ENCODE measurements at regions not wholly inside any gene's neighbourhood (a gene's known extent, or its start where the extent isn't known, plus 50 kb on each side); places are given as distances from the start of the nearest gene placed in this dataset.
A peak's percentile ranks its signal among the peaks of the same experiment; 100 is the strongest.

DNA sequence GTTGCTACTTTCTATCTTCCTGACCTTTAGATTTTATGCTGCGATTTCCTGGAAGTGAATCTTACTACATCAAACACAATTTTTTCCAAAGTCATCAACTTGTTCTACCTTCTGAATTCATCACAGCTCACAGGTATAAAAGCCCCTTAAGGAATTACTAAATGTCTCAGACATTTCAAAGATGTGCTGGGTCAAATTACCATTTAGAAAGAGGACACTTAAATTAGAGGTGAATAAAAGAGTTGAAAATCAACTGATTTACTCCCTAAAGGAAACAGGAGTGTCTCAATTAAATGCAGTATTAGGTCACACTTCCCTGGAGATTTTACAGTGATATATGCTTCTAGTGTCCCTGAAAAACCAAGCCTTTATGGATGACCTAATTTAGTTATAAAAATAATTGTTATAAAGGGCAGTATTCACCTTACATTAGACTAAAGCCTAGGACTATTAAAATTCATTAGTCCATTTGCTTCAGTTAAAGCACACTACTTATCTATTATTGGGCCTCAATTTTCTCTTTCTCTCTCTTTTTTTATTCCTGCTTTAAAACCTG lies 128.8 kb downstream of the GMNC start:
- POLR2A ChIA-PET (ENCODE audit: partially characterized antibody): no interaction called here
- no peak for TF ChIP-seq CHD1 (IDR thresholded peaks at IDR 0.05; ENCODE audit: low read depth, low read length)
- TF ChIP-seq, protein P1, sequence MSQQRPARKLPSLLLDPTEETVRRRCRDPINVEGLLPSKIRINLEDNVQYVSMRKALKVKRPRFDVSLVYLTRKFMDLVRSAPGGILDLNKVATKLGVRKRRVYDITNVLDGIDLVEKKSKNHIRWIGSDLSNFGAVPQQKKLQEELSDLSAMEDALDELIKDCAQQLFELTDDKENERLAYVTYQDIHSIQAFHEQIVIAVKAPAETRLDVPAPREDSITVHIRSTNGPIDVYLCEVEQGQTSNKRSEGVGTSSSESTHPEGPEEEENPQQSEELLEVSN (IDR thresholded peaks at IDR 0.05): no peak
- TF ChIP-seq POLR2AphosphoS5 (IDR thresholded peaks at IDR 0.05; ENCODE audit: low read depth, low read length): no peak
- TF ChIP-seq, protein P2, sequence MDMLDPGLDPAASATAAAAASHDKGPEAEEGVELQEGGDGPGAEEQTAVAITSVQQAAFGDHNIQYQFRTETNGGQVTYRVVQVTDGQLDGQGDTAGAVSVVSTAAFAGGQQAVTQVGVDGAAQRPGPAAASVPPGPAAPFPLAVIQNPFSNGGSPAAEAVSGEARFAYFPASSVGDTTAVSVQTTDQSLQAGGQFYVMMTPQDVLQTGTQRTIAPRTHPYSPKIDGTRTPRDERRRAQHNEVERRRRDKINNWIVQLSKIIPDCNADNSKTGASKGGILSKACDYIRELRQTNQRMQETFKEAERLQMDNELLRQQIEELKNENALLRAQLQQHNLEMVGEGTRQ (IDR thresholded peaks at IDR 0.05; ENCODE audit: low read length): no peak
- TF ChIP-seq SUZ12 (IDR thresholded peaks at IDR 0.05; ENCODE audit: low read length): no peak
- no peak for TF ChIP-seq JUN (IDR thresholded peaks at IDR 0.05; ENCODE audit: low read depth, low read length)
- TF ChIP-seq CBX5 (IDR thresholded peaks at IDR 0.05; ENCODE audit: low read depth, low read length): no peak
- TF ChIP-seq, protein P3, sequence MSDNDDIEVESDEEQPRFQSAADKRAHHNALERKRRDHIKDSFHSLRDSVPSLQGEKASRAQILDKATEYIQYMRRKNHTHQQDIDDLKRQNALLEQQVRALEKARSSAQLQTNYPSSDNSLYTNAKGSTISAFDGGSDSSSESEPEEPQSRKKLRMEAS (IDR thresholded peaks at IDR 0.05): no peak
- TF ChIP-seq HDAC6 (IDR thresholded peaks at IDR 0.05; ENCODE audit: low read depth, low read length): no peak
- no peak for TF ChIP-seq SRF (IDR thresholded peaks at IDR 0.05; ENCODE audit: low read depth, low read length)
- no peak for TF ChIP-seq YY1 (IDR thresholded peaks at IDR 0.05; ENCODE audit: low read depth, low read length)
- TF ChIP-seq PHF8 (conservative IDR thresholded peaks at IDR 0.05; ENCODE audit: low read depth, low read length): no peak
- no peak for TF ChIP-seq TAF1 (IDR thresholded peaks at IDR 0.05; ENCODE audit: low read depth, low read length)
- TF ChIP-seq CREB1 (IDR thresholded peaks at IDR 0.05): no peak

More for the DNA sequence above, 128.8 kb downstream of the GMNC start:
- H3K9ac ChIP-seq (replicated peaks in 1 of 4; ENCODE audit: extremely low read depth in 1 of 4, low read depth in 3 of 4, low read length in 3 of 4): no peak overlapping the region
- H3K4me2 ChIP-seq (ENCODE audit: insufficient read depth in 1 of 2, low read depth in 2 of 2, low read length in 2 of 2): no peak overlapping the region
- DNase-seq (ENCODE audit: low read depth in 1 of 2, low spot score in 2 of 2) (no peak), FAIRE-seq (no peak)
- CTCF ChIA-PET (ENCODE audit: partially characterized antibody): no interaction called here
- no peak overlapping the region for H4K91ac ChIP-seq (replicated peaks; ENCODE audit: insufficient read length, low read length)
- H2BK15ac ChIP-seq (ENCODE audit: low read length): no peak overlapping the region
- no peaks in the 10 kb centered on the region for H3K9me3 ChIP-seq (ENCODE audit: insufficient read depth in 2 of 2, low read depth in 1 of 2, low read length in 1 of 2)
- no peak overlapping the region for H2AK5ac ChIP-seq (ENCODE audit: low read depth, low read length)
- H2BK5ac ChIP-seq (ENCODE audit: low read depth, low read length): no peak overlapping the region
- no peaks in the 10 kb centered on the region for H4K20me1 ChIP-seq (replicated peaks in 1 of 2; ENCODE audit: control insufficient read depth in 1 of 2, insufficient read depth in 2 of 2, low read length in 2 of 2)
- H3K4ac ChIP-seq (replicated peaks; ENCODE audit: insufficient read length, low read depth, low read length): no peak overlapping the region
- no peak overlapping the region for H3K56ac ChIP-seq (replicated peaks; ENCODE audit: insufficient read length, low read depth, low read length)
- no peak overlapping the region for H3K27ac ChIP-seq (ENCODE audit: low read depth, low read length)
- H4K5ac ChIP-seq (ENCODE audit: insufficient read length, low read depth, low read length): no peak overlapping the region
- H3K79me2 ChIP-seq (ENCODE audit: control insufficient read depth in 1 of 2, insufficient read depth in 2 of 2, low read length in 2 of 2): no peaks in the 10 kb centered on the region
- no peak overlapping the region for H3K4me3 ChIP-seq (ENCODE audit: extremely low read depth in 1 of 4, insufficient read depth in 2 of 4, low read depth in 3 of 4, low read length in 4 of 4)
- H3K79me1 ChIP-seq (ENCODE audit: low read depth, low read length): no peaks in the 10 kb centered on the region
- no peak overlapping the region for H3K23ac ChIP-seq (ENCODE audit: insufficient read length)
- H2BK12ac ChIP-seq (ENCODE audit: low read depth, low read length): no peak overlapping the region
- H2BK120ac ChIP-seq (replicated peaks; ENCODE audit: low read depth, low read length): no peak overlapping the region
- no peaks in the 10 kb centered on the region for H3K23me2 ChIP-seq (ENCODE audit: low read depth, low read length)
- peak overlapping the region; percentile 36; the same call in 1 of the 2 replicates for H2AFZ ChIP-seq (ENCODE audit: low read length)
- H3K14ac ChIP-seq (ENCODE audit: insufficient read length): no peak overlapping the region
- no peaks in the 10 kb centered on the region for H3K36me3 ChIP-seq (ENCODE audit: control insufficient read depth in 2 of 4, insufficient read depth in 4 of 4, low read length in 3 of 4)
- 69% methylated on average over 1 of the region's 1 CpG; no CpG with 5 or more reads in 1 of the 2 experiments for WGBS, 2 experiments (ENCODE audit: extremely low coverage in 1 of 2, insufficient coverage in 1 of 2, insufficient read length in 1 of 2, insufficient replicate concordance in 2 of 2, low coverage in 1 of 2, low lambda C conversion rate in 2 of 2, missing lambda C conversion rate in 1 of 2)
- H4K8ac ChIP-seq (ENCODE audit: extremely low read depth, insufficient read depth, low read length): no peak overlapping the region
- H2BK20ac ChIP-seq (ENCODE audit: low read length): no peak overlapping the region
- H3K4me1 ChIP-seq (replicated peaks in 1 of 4; ENCODE audit: control insufficient read depth in 3 of 4, insufficient read depth in 4 of 4, low read length in 3 of 4): no peaks in the 10 kb centered on the region
- H3K27me3 ChIP-seq (replicated peaks in 1 of 4; ENCODE audit: control insufficient read depth in 3 of 4, extremely low read depth in 1 of 4, insufficient read depth in 3 of 4, low read length in 3 of 4): no peaks in the 10 kb centered on the region
- H3K18ac ChIP-seq (ENCODE audit: extremely low read depth, low read length): no peak overlapping the region

Data from H1 (cell line).